ENCODE measurements at regions not wholly inside any gene's neighbourhood (a gene's known extent, or its start where the extent isn't known, plus 50 kb on each side); places are given as distances from the start of the nearest gene placed in this dataset.
"Not testable (repeated sequence)": the region's sequence is repeated elsewhere in the genome, so short reads cannot be mapped to it uniquely, and the experiment has no call there.

- peak; percentile 86 for DNase-seq (ENCODE audit: low spot score)
These were observed 320.8 kb downstream of the SOX4 start for GRCh38 chr6:21914121-21914973.

GRCh38 chr6:21915707-21916260, 322.2 kb downstream of the SOX4 start:
- DNase-seq (ENCODE audit: low spot score) = no peak

GRCh38 chr6:21918041-21918440, 324.5 kb downstream of the SOX4 start:
- DNase-seq (ENCODE audit: low spot score) = no peak

- no peak for DNase-seq (ENCODE audit: low spot score)
These were observed 325.1 kb downstream of the SOX4 start for GRCh38 chr6:21918666-21919065.

GRCh38 chr6:21922086-21922485, 328.5 kb downstream of the SOX4 start:
- DNase-seq (ENCODE audit: low spot score) = no peak

- DNase-seq (ENCODE audit: low spot score) = no peak
These were observed 330.5 kb downstream of the SOX4 start for GRCh38 chr6:21924002-21924401.

- no peak for DNase-seq (ENCODE audit: low spot score)
These were observed 335.3 kb downstream of the SOX4 start for GRCh38 chr6:21928827-21929226.

- no peak for DNase-seq (ENCODE audit: low spot score)
These were observed 338.2 kb downstream of the SOX4 start for GRCh38 chr6:21931641-21932335.

GRCh38 chr6:21933351-21933750, 339.8 kb downstream of the SOX4 start:
- DNase-seq (ENCODE audit: low spot score) = no peak

- DNase-seq (ENCODE audit: low spot score) = no peak
These were observed 341.6 kb downstream of the SOX4 start for GRCh38 chr6:21935142-21935541.

- no peak for DNase-seq (ENCODE audit: low spot score)
These were observed 342.0 kb downstream of the SOX4 start for GRCh38 chr6:21935561-21936028.

GRCh38 chr6:21937466-21937865, 343.9 kb downstream of the SOX4 start:
- no peak for DNase-seq (ENCODE audit: low spot score)

- DNase-seq (ENCODE audit: low spot score) = not testable (repeated sequence)
These were observed 345.5 kb downstream of the SOX4 start for GRCh38 chr6:21939066-21939465.

- DNase-seq (ENCODE audit: low spot score) = no peak
These were observed 348.4 kb downstream of the SOX4 start for GRCh38 chr6:21941926-21942325.

GRCh38 chr6:21942897-21943296, 349.3 kb downstream of the SOX4 start:
- DNase-seq (ENCODE audit: low spot score) = no peak

GRCh38 chr6:21946298-21946783, 350.5 kb downstream of the PRL start:
- no peak for DNase-seq (ENCODE audit: low spot score)

- not testable (repeated sequence) for DNase-seq (ENCODE audit: low spot score)
These were observed 349.6 kb downstream of the PRL start for GRCh38 chr6:21947227-21947626.

GRCh38 chr6:21947731-21948386, 349.0 kb downstream of the PRL start:
- no peak for DNase-seq (ENCODE audit: low spot score)

- DNase-seq (ENCODE audit: low spot score) = no peak
These were observed 347.5 kb downstream of the PRL start for GRCh38 chr6:21949211-21949801.

- DNase-seq (ENCODE audit: low spot score) = no peak
These were observed 344.5 kb downstream of the PRL start for GRCh38 chr6:21952367-21952766.

Data from ureter (tissue), 1 donor.